IMR-90 (cell line): ENCODE measurements at regions not wholly inside any gene's neighbourhood (a gene's known extent, or its start where the extent isn't known, plus 50 kb on each side); places are given as distances from the start of the nearest gene placed in this dataset.

Experiments
- CHD1 ChIP-seq: IDR thresholded peaks from 2 replicates; pipeline ENCODE4 v1.6.1; 2012; ENCODE audit warnings: low read depth, low read length, improper control_type of control experiment
- FOS ChIP-seq: fragments of 150-350 bp; IDR thresholded peaks from 2 replicates; pipeline ENCODE4 v1.6.1; 2016; ENCODE audit warnings: low read depth, low read length
- MAFK ChIP-seq: IDR thresholded peaks from 2 replicates; pipeline ENCODE4 v1.6.1; 2012; ENCODE audit warnings: low read depth, low read length, improper control_type of control experiment
- MAZ ChIP-seq: IDR thresholded peaks from 2 replicates; pipeline ENCODE4 v1.6.1; 2012; ENCODE audit warnings: low read depth, mild to moderate bottlenecking, low read length, improper control_type of control experiment, moderate library complexity, borderline replicate concordance
- POLR2A ChIP-seq: IDR thresholded peaks from 2 replicates; pipeline ENCODE4 v1.6.1; 2012; ENCODE audit warnings: mild to moderate bottlenecking, low read depth, low read length
- RAD21 ChIP-seq: IDR thresholded peaks from 2 replicates; pipeline ENCODE4 v1.6.1; 2012; ENCODE audit warnings: low read length, improper control_type of control experiment
- SMC3 ChIP-seq: fragments of 150-350 bp; IDR thresholded peaks from 2 replicates; pipeline ENCODE4 v1.6.1; 2016; ENCODE audit warnings: low read depth, mild to moderate bottlenecking, antibody characterized with exemption, low read length, moderate library complexity
- TF ChIP-seq, protein P1 (sequence below): conservative IDR thresholded peaks from 2 replicates; pipeline ENCODE4 v1.5.1; 2012; ENCODE audit warnings: mild to moderate bottlenecking, low read depth, low read length, improper control_type of control experiment

DNA sequence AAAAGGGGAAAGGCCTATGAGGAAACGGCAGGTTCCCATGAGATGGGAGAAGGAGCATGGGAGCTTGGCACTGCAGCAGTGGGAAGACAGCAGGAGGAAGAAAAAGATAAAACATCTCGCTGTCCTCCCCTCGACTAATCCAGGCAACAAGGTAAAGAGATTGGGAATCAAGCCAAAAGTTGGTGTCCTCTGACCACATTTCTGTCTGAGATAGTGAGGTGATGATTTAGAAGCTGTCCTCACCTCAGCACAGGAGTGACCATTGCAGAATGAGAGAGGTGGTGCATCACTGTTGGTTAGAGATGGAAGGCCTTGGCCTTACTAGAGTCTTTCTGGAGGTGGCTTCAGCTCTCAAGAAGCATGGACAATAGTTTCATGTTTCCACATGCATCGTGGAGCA lies 226.6 kb upstream of the CCDC54 start:
- TF ChIP-seq MAFK: no peak
- TF ChIP-seq, protein P1, sequence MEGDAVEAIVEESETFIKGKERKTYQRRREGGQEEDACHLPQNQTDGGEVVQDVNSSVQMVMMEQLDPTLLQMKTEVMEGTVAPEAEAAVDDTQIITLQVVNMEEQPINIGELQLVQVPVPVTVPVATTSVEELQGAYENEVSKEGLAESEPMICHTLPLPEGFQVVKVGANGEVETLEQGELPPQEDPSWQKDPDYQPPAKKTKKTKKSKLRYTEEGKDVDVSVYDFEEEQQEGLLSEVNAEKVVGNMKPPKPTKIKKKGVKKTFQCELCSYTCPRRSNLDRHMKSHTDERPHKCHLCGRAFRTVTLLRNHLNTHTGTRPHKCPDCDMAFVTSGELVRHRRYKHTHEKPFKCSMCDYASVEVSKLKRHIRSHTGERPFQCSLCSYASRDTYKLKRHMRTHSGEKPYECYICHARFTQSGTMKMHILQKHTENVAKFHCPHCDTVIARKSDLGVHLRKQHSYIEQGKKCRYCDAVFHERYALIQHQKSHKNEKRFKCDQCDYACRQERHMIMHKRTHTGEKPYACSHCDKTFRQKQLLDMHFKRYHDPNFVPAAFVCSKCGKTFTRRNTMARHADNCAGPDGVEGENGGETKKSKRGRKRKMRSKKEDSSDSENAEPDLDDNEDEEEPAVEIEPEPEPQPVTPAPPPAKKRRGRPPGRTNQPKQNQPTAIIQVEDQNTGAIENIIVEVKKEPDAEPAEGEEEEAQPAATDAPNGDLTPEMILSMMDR: no peak
- no peak for TF ChIP-seq POLR2A
- no peak for TF ChIP-seq RAD21
- TF ChIP-seq FOS: no peak
- no peak for TF ChIP-seq MAZ
- TF ChIP-seq SMC3: no peak
- no peak for TF ChIP-seq CHD1
